HCEC 1CT (cell line): ENCODE measurements at regions not wholly inside any gene's neighbourhood (a gene's known extent, or its start where the extent isn't known, plus 50 kb on each side); places are given as distances from the start of the nearest gene placed in this dataset.

Experiments used
- DNase-seq: peaks from one replicate; pipeline ENCODE4 v3.0.0-alpha.2; 2017

- DNase-seq, result no peak
These were observed 183.2 kb upstream of the GSE1 start for GRCh38 chr16:85429776-85430522.

GRCh38 chr16:85430523-85431421, 182.3 kb upstream of the GSE1 start:
- no peak for DNase-seq

DNA sequence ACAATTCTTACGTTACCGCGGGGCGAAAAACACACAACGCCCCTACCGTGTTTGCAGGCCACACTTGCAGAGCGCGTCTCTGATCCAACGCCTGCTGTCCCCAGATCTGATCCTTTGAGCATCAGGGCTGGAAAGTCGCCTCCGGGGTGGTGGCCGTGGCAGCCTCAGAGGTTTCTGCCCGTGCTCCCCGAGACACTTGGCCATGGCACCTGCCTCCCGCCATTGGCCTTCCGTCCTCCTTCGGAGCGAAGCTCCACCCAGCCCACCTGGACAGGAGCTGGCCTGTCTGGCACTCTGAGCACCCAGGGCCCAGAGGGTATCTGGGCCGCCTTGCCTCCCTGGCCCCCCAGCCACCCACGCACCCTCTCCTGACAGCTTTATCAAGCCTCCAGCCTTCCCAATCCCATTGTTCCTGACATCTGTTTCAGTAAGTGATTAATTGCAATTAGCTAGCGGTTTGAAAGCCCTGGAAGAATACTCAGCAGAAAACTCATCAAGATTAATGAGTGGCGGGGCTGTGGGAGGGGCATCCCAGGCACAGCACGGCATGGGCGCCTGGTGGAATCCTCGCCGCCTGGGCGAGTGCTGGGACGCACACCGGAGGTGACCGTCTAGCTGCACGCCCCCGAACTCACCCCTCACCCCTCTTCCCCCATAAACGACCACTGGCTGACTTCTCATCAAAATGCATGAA, 181.5 kb upstream of the GSE1 start:
- no peak for DNase-seq

- no peak for DNase-seq
These were observed 180.5 kb upstream of the GSE1 start for GRCh38 chr16:85432606-85433005.

GRCh38 chr16:85433477-85433876, 179.6 kb upstream of the GSE1 start:
- no peak for DNase-seq

DNA sequence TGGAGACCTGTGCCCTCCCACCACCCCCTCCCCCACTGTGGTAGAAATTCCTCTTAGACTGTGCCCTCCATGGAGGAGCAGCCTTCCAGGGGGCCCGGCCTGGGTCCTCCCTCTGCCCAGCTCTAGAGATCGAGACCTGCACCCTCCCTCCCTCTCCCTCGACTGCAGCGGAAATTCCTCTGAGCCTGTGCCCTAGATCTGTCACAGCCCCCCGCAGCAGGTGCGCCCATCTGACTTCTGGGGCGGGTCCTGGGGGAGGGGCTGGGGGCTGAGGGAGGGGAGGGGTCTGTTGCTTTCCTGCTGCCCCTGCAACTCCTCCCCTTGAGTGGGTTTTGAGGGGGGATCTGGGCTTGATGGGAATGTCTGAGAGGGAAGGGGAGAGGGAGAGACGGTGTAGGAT, 177.8 kb upstream of the GSE1 start:
- DNase-seq, result no peak

DNA sequence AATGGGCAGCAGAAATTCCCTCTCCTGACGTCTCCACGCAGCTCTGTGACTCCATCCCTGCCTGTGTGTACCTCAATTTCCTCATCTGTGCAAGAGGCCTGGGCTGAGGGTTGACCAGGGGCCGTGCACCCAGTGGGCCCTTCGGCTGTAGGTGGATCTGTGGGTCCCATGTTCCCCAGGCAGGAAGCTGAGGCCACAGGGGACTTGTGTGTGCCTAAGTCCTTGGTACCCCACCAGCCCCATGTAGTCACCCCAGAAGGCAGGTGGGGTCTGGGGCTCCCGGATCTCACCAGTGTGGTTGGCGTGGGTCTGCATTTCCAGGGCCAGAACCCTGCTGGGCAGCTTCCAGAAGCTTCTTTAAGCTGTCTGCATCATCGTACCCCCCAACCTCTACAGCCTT, 177.4 kb upstream of the GSE1 start:
- no peak for DNase-seq

DNA sequence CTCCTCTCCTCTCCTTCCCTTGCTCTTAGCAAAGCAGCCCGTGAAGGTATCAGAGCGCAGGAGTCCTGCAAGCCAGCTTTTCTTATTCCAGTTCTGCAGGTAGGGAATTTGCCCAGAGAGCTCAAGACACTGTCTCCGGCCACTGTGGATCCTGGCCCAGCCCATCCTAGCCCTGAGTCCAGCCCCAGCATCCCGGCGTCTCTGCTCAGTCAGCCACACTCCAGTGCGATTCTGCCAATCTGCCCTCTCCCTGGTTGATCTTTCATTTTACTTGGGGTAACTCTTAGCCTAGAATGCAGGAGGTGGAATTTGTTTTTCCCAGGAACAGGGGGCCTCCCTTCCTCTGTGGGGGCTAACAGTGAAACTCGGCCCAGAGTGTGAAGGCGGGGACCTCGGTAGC, 176.9 kb upstream of the GSE1 start:
- DNase-seq, result no peak

DNA sequence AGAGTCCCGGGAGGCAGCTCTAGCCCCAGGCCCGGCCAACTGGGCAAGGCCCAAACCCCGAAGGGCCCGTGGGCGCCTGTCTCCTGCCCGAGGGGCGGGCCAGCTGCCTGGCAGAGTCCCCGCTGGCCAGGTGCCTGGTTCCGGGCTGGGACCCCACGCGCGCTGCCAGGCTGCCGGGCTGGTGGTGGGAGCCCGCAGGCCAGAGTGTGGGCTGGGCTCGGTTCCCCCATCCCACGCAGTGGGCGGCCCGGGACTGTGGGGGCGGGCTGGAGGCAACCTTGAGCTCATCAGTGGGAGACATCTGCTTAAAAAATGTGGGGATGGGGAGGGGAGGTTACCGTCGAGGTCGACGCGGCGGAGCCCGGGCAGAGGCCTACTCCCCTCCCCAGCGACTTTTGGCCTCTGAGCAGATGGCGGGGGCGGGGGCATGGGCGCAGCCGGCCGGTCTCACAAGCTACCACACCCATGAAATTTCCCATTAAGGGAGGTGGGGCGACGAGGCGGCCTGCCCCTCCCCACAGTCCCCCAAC, 176.4 kb upstream of the GSE1 start:
- DNase-seq, result no peak

GRCh38 chr16:85437166-85438052, 175.7 kb upstream of the GSE1 start:
- DNase-seq, result no peak

DNA sequence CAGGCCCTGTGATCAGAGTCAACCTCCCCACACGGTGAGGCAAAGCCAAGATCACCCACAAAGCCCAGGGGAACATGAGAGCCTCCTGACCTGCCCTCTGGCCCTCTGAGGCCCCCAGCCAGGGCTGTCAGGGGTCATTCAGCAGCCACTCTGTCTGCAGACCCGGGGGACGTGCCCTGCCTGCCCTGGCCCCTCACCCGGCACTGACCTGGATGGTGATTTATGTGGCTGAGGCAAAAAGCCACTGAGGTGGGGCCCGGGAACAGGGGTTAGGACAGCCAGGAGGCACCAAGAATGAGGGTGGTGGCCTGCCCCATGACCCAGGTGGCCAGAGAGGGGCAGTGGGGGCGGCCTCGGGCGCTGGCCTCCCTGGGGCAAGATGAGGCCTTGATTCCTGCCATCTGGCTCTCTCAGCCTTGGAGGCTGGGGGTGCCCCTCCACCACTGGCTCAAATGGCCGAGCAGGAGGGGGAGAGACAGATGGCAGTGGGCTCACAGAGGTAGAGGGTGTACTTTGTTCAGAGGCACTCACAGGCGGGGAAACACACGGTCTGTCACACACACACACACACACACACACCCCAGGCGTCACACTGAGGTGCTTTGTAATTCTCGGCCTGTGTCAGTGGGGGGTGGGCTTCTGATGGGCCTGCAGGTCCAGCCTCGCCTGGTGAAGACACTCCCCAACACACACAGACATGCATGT, 174.0 kb upstream of the GSE1 start:
- DNase-seq, result no peak

DNA sequence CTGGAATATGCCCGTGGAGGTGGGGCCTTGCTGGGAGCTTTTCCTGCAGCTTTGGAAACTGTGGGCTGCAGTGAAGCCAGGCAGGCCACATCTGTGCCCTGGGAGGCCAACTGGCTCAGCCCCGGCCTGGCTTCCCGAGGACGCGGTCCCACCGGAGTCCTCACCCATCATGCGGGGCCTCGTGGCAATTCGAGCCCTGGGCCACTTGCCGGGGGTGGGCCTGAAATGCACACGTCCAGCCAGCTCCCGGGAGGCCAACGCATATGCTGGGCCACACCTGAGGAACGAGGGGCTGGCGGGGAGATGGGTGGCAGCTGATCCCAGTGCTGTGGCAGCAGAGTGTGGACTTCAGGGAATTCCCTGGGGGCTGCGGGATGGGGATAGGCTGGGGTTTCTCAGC, 172.4 kb upstream of the GSE1 start:
- DNase-seq, result no peak

DNA sequence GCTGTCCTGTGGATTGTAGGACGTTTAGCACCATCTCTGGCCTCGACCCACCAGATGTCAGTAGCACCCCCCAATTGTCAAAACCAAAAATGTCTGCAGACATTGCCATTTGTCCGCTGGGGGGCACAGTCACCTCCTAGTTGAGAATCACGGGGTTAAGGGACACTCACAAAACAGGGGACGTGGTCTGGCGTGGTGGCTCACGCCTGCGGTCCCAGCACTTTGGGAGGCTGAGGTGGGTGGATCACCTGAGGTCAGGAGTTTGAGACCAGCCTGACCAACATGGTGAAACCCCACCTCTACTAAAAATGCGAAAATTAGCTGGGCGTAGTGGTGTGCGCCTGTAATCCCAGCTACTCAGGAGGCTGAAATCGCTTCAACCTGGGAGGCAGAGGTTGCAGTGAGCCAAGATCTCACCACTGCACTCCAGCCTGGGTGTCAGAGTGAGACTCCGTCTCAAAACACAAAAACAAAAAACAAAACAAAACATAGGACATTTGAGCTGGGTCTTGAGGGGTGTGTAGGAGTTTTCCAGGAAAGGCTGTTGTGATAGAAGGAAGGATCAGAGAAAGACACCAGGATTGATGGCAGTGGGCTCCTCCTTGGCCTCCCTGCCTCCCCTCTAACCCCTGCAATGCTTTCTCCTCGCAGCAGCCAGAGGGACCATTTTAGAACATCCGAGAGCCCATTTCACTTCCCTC, 171.8 kb upstream of the GSE1 start:
- DNase-seq, result no peak

DNA sequence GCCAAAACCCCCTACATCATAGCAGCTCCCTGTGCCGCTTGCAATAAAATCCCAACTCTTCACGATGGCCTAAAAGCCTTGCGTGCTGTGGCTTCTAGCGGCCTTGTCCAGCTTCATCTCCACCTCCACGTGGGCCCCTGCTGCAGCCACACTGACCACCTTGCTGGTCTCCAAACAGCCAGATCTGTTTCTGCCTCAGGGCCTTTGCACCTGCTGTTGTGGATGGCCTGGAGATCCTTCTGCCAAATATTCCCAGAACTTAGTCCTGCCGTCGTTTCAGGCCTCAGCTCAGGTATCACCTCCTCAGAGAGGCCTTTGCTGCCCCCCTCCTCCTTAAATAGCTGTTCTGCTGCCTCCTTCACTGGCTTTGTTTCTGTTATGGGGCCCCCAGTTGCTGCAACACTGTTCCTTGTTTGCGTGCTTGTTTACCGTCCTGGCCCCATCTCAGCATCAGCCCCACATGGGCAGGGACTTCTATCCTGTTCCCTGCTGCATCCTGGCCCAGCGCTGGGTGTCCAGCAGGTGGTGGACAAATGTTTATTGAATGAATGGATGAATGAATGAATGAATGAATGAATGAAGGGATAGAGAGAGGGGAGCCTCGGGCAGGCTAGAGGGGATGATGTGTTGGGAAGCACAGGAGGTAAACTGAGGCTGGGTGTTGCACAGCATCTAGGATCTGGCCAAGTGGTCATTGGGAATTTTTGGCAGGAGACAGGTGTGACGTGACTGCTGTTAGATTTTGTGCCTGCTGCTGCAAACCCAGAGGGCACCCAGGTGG, 171.0 kb upstream of the GSE1 start:
- no peak for DNase-seq

GRCh38 chr16:85443116-85443515, 170.0 kb upstream of the GSE1 start:
- DNase-seq, result no peak

DNA sequence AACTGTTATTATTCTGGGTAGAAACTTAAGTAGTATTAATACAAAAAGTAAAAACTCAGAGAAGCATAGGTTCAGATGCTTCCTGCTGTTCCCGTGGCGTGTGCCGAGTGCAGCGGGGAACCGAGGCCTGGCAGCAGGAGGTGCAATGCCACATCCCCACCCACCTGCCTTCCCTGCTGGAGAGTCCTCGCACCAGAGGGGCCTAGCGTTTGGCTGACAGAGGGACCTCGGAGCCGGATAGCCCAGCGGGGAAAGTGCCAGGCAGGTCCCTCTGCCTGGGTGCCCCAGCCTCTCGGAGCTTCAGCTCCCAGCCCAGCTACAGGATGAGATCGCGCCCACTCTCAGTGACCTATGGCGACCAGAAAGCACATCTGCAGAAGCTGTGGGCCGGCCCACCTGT, 169.6 kb upstream of the GSE1 start:
- DNase-seq, result no peak

GRCh38 chr16:85445064-85445778, 167.9 kb upstream of the GSE1 start:
- DNase-seq, result no peak

- DNase-seq, result no peak
These were observed 167.3 kb upstream of the GSE1 start for GRCh38 chr16:85445779-85446222.

GRCh38 chr16:85446951-85447692, 166.0 kb upstream of the GSE1 start:
- no peak for DNase-seq
